ENCODE measurements at regions not wholly inside any gene's neighbourhood (a gene's known extent, or its start where the extent isn't known, plus 50 kb on each side); places are given as distances from the start of the nearest gene placed in this dataset.

DNA sequence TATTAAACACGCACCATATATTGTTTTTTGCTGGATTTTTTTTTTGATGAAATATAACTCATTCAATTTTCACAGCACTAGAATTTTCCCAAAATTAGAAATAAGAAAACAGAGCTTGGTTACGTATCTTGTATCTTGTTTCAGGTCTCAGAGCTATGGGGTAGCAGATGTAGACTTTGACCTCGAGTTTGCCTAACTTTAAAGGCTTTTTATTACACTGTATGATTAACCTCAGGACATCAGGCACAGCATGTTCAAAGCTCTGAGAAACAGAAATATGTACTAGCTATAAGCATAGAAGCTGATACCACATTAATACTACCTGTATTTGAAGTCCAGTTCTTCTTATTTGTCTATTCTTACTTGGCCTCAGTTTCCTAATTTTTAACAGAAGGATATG is 171.9 kb upstream of the KITLG start:
- intact Hi-C loops (cut with micrococcal nuclease) = no loop called here
- CTCF ChIA-PET = interaction anchor here (1.2 kb wide), 1 partner anchor 10 kb away, joined by 3 read pairs; no protein-coding TSS in a partner anchor
- Mint-ChIP-seq H3K27me3 (ENCODE audit: low read depth) (no peaks in the 10 kb centered on the region), H3K4me1 (ENCODE audit: low read depth) (no peaks in the 10 kb centered on the region), H3K9me3 (no peaks in the 10 kb centered on the region), H3K36me3 (ENCODE audit: low read depth) (no peaks in the 10 kb centered on the region), H3K27ac (no peak overlapping the region), H3K4me3 (no peak overlapping the region)
- no peak for DNase-seq

DNA sequence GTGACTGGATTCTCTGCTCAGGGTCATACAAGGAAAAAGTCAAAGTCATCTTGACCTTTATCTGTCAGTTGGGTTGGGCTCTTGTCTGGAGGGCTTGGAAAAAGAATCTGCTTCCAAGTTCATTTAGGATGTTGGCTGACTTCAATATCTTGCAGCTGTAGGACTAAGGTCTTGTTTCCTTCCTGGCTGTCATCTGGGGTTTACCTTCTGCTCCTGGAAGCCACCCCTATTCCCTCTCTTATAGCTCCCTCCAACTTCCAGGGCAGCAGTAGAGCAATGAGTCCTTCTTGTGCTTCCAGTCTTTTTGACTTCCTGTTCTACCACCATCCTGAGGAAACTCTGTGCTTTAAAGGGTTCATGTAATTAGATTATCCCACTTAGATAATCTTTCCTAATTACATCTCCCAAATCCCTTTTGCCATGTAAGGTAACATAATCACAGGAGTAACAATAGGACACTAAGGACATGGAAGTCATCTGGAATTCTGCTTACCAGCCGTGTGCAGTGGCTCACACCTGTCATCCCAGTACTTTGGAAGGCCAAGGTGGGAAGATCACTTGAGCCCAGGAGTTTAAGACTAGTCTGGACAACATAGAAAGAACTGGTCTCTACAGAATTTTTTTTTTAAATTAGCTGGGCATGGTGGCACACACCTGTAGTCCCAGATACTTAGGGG is 170.7 kb upstream of the KITLG start:
- intact Hi-C loops (cut with micrococcal nuclease) = no loop called here
- Mint-ChIP-seq H3K27ac (no peak overlapping the region), H3K4me3 (no peak overlapping the region), H3K9me3 (no peaks in the 10 kb centered on the region), H3K27me3 (ENCODE audit: low read depth) (no peaks in the 10 kb centered on the region), H3K36me3 (ENCODE audit: low read depth) (no peaks in the 10 kb centered on the region), H3K4me1 (ENCODE audit: low read depth) (no peaks in the 10 kb centered on the region)
- no peak for DNase-seq
- CTCF ChIA-PET = interaction anchor here (1.2 kb wide), 1 partner anchor 11 kb away, joined by 3 read pairs; no protein-coding TSS in a partner anchor

DNA sequence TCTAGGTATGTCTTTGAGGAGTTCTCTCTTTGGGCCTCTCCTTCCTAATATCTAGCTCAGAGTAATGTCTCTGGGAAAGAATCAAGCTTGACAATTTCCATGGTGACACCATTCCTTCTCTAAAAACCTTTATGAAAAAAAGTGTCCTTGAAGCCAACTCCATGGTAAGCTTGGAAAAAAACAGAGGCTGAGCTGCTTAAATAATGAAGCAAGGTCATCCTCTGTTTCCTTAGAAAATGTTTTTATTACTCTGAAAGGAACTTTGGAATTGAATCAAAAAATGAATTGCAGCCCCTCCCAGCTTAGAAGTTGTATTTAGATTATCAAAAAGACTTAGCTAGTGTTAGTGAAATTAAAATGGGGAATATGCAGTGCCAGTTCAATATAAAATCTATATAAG is 166.1 kb upstream of the KITLG start:
- intact Hi-C loops (cut with micrococcal nuclease) = no loop called here
- no peaks in the 10 kb centered on the region for H3K9me3 Mint-ChIP-seq
- H3K36me3 Mint-ChIP-seq (ENCODE audit: low read depth) = no peaks in the 10 kb centered on the region
- H3K4me1 Mint-ChIP-seq (ENCODE audit: low read depth) = no peaks in the 10 kb centered on the region
- H3K4me3 Mint-ChIP-seq = no peak overlapping the region
- CTCF ChIA-PET = no interaction called here
- H3K27me3 Mint-ChIP-seq (ENCODE audit: low read depth) = no peaks in the 10 kb centered on the region
- DNase-seq = no peak
- no peak overlapping the region for H3K27ac Mint-ChIP-seq

DNA sequence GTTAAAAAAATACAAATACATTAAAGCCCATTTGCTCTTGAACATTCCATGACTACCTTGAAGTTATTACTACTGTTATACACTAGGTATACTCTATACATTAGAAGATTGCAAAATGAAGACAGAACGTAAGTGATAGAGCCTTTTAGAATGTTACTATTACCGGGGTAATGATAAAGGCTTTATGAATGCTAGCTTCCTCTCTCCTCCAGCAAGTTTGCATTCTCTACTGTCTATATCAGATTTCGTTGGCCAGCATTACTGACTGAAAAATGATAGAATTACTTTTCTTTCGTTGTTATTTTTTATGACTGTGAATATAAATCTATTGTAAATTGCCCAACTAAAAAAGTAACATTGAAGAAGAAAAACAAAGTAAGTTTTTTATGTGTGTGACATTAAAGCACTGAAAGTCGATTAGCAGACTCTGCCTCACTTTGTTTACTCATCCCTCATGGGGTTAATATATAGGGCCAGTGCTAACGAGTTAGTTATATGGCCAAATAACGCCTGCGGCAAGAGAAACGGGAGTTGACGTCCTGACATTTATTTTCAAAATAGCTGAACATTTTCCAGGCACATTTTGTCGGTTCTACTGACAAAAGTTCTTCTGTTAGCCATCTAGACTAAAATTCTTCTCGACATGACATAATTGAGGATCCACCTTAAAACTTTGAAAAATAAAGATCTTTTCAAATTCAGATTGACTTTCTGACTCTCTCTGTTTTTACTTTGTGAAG is 163.8 kb upstream of the KITLG start:
- Mint-ChIP-seq H3K36me3 (ENCODE audit: low read depth) (no peaks in the 10 kb centered on the region), H3K4me1 (ENCODE audit: low read depth) (no peaks in the 10 kb centered on the region), H3K4me3 (no peak overlapping the region), H3K9me3 (no peaks in the 10 kb centered on the region), H3K27me3 (ENCODE audit: low read depth) (no peaks in the 10 kb centered on the region), H3K27ac (no peak overlapping the region)
- no peak for DNase-seq
- CTCF ChIA-PET = no interaction called here
- intact Hi-C loops (cut with micrococcal nuclease) = no loop called here

DNA sequence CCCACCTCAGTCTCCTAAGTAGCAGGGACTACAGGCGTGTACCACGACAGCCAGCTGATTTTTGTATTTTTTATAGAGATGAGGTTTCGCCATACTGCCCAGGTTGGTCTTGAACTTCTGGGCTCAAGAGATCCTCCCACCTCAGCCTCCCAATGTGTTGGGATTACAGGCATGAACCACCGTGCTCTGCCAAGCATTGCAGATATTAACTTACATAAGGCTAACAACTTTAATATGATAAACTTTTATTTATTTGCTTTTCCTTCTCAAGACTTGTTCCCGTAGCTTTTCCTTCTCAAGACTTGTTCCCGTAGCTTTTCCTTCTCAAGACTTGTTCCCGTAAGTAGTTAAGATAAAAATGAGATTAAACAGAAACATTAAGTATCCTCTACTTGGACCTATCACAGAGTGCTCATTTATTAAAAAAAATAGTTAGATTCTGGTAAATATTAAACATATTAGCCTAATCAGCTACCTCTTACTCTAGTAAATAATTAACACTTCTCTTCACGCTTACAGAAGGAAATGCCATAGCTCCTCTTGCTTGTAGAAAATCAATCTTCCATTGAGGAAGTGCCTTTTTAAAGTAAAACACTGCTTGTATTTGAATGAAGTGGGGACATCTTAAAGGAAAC is 157.7 kb upstream of the KITLG start:
- no peaks in the 10 kb centered on the region for H3K36me3 Mint-ChIP-seq (ENCODE audit: low read depth)
- peaks cover 1% of the 10 kb centered on the region for H3K9me3 Mint-ChIP-seq
- DNase-seq = no peak
- no peak overlapping the region for H3K4me3 Mint-ChIP-seq
- intact Hi-C loops (cut with micrococcal nuclease) = no loop called here
- H3K4me1 Mint-ChIP-seq (ENCODE audit: low read depth) = no peaks in the 10 kb centered on the region
- H3K27ac Mint-ChIP-seq = no peak overlapping the region
- no peaks in the 10 kb centered on the region for H3K27me3 Mint-ChIP-seq (ENCODE audit: low read depth)
- CTCF ChIA-PET = no interaction called here

DNA sequence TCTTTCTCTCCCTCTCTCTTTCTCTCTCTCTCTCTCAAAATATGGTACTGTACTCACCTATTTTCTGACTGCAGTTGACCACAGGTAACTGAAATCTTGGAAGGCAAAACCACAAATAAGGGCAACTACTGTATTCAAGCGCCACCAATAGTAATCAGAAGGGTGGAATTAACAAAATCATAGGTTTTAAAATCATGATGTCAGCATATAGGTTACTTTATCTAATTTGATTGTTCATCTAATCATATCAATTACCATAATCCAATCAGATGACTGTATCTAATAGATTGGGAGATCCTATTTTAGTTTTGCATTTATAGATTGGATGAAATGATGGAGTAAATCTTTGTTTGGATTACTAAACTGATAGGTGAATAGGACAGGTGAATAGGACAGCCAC is 155.8 kb upstream of the KITLG start:
- Mint-ChIP-seq H3K27me3 (ENCODE audit: low read depth) (no peaks in the 10 kb centered on the region), H3K4me3 (no peak overlapping the region), H3K9me3 (peaks cover 1% of the 10 kb centered on the region), H3K27ac (no peak overlapping the region), H3K36me3 (ENCODE audit: low read depth) (no peaks in the 10 kb centered on the region), H3K4me1 (ENCODE audit: low read depth) (no peaks in the 10 kb centered on the region)
- CTCF ChIA-PET = no interaction called here
- DNase-seq = no peak
- intact Hi-C loops (cut with micrococcal nuclease) = no loop called here

DNA sequence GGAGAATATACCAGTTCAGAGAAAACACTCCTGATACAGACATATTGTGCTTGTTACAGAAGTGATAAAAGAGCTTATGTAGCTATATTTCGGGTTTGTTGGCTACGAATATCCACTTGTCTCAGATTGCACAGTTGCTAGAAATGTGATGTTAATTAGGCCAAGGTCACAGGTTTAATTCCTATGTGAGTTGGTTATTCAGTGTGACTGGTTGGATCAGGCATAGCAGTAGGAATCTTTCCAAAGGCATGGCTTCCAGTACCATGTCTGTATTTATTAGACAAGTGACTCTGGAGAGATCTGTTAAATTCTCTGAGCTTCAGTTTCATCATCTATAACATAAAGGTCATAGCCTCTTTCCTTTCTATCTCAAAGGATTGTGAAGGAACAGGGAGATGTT is 152.7 kb upstream of the KITLG start:
- CTCF ChIA-PET = no interaction called here
- DNase-seq = no peak
- Mint-ChIP-seq H3K9me3 (peaks cover 1% of the 10 kb centered on the region), H3K27ac (no peak overlapping the region), H3K4me1 (ENCODE audit: low read depth) (no peaks in the 10 kb centered on the region), H3K36me3 (ENCODE audit: low read depth) (no peaks in the 10 kb centered on the region), H3K27me3 (ENCODE audit: low read depth) (no peaks in the 10 kb centered on the region), H3K4me3 (no peak overlapping the region)
- intact Hi-C loops (cut with micrococcal nuclease) = no loop called here

DNA sequence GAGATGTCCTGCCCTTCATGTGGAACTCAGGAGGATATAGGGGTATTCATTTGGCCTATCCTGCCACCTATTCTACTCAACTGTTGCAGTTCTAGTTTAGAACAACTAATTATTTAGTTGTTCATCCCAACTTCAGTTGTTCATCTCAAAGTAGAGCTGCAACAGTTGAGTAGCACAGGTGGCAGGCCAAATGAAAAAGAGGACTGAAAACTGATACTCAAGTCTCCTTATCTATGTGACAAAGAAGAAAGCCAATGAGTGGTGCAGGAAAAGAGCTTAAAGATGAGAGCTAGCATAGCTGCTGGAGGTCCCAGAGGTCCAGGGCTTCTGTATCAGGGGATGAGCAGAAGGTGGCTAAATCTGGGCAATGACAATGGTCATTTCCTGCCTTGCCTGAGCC is 148.9 kb upstream of the KITLG start:
- Mint-ChIP-seq H3K9me3 (no peaks in the 10 kb centered on the region), H3K27me3 (ENCODE audit: low read depth) (no peaks in the 10 kb centered on the region), H3K36me3 (ENCODE audit: low read depth) (no peaks in the 10 kb centered on the region), H3K27ac (no peak overlapping the region), H3K4me1 (ENCODE audit: low read depth) (no peaks in the 10 kb centered on the region), H3K4me3 (no peak overlapping the region)
- DNase-seq = no peak
- CTCF ChIA-PET = no interaction called here
- intact Hi-C loops (cut with micrococcal nuclease) = no loop called here

DNA sequence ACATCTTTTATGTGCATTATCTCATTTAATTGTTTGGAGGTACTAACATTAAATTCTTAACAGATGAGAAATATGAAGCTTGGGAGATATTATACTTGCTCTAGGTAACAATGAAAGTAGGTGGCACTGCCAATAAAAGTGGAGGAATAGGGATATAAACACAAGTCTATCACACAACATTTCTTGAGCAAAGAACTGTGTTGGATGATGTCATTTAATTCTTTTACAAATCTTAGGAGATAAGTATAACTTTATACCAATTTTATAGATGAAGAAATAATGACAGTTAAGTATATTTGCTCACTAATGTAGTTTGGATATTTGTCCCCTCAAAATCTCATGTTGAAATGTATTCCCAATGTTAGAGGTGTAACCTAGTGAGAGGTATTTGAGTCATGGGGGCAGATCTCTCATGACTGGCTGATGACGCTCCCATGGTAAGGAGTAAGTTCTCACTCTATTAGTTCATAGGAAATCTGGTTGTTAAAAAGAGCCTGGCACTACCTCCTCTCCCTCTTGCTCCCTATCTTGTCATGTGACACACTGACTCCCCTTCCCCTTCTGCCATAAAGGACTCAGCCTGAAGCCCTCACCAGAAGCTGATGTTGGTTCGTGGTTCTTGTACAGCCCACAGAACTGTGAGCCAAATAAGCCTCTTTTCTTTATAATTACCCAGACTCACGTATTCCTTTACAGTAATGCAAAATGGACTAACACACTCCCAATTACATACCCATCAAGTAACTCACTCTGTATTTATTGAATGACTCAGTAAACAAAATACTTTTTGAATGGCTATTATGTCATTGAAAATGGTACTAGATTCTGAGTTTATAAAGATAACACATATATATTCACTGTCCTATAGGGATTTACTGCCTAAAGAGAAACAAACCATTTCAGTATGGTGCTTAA is 146.8 kb upstream of the KITLG start:
- intact Hi-C loops (cut with micrococcal nuclease) = no loop called here
- H3K36me3 Mint-ChIP-seq (ENCODE audit: low read depth) = no peaks in the 10 kb centered on the region
- CTCF ChIA-PET = interaction anchor here (0.6 kb wide), 1 partner anchor 48 kb away, joined by 3 read pairs; no protein-coding TSS in a partner anchor
- no peak overlapping the region for H3K27ac Mint-ChIP-seq
- H3K4me3 Mint-ChIP-seq = no peak overlapping the region
- H3K4me1 Mint-ChIP-seq (ENCODE audit: low read depth) = no peaks in the 10 kb centered on the region
- no peak for DNase-seq
- H3K9me3 Mint-ChIP-seq = no peaks in the 10 kb centered on the region
- no peaks in the 10 kb centered on the region for H3K27me3 Mint-ChIP-seq (ENCODE audit: low read depth)

DNA sequence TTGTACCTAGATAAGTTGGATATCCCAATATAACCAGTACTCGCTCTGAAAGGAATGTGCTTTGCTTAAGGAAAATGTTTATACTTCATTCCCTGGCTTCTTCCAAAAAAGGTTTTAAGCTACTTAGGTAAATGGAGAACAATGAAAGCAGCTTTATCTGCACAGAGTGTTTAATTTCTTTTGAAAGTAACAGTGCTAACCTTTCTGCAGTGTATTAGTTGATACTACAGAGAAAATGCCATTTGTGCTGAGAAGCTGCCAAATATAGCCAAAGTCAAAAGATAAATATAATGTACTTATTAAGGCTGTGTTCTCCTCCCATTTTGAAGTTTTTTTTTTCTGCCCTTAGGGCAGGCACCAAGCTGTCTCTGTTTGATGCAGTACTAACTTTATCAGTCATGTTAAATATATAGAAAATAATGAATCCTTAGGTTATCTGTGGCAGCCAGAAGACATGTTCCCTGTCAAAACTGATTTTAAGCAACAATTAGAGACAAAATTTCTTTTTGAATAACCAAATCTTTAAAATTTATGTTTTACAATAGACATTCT is 145.4 kb upstream of the KITLG start:
- Mint-ChIP-seq H3K27ac (no peak overlapping the region), H3K36me3 (ENCODE audit: low read depth) (no peaks in the 10 kb centered on the region), H3K4me3 (no peak overlapping the region), H3K27me3 (ENCODE audit: low read depth) (no peaks in the 10 kb centered on the region), H3K9me3 (no peaks in the 10 kb centered on the region), H3K4me1 (ENCODE audit: low read depth) (no peaks in the 10 kb centered on the region)
- intact Hi-C loops (cut with micrococcal nuclease) = no loop called here
- CTCF ChIA-PET = no interaction called here
- DNase-seq = no peak

DNA sequence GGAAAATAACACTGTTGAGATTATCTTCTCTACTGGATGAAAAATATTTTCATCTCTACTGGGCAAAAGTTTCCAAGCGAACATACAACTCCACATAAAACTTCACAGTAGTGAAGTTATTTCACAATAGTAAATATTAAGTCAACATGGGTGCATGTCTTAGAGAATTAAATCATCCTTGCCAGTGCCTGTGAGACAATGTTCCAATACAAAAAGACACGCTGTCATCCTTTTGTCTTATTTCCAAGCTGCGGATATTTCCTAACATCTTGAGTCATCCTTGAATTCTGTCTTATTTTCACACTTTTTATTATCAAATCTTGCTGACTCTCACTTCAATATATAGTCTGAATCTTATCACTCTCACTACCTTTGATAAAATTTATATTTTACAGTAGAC is 142.9 kb upstream of the KITLG start:
- DNase-seq = no peak

More for the DNA sequence above, 142.9 kb upstream of the KITLG start:
- Mint-ChIP-seq H3K27me3 (ENCODE audit: low read depth) (no peaks in the 10 kb centered on the region), H3K4me1 (ENCODE audit: low read depth) (no peaks in the 10 kb centered on the region), H3K4me3 (no peak overlapping the region), H3K36me3 (ENCODE audit: low read depth) (no peaks in the 10 kb centered on the region), H3K9me3 (no peaks in the 10 kb centered on the region), H3K27ac (no peak overlapping the region)
- CTCF ChIA-PET = no interaction called here
- intact Hi-C loops (cut with micrococcal nuclease) = no loop called here

All from activated naive CD4-positive, alpha-beta T cell treated with anti-CD3 and anti-CD28 coated beads for 36 hours (primary cell).